Esophagus squamous epithelium (tissue), 5 donors: ENCODE measurements at regions not wholly inside any gene's neighbourhood (a gene's known extent, or its start where the extent isn't known, plus 50 kb on each side); places are given as distances from the start of the nearest gene placed in this dataset.

Experiments
- DNase-seq: peaks from one replicate; lab custom pipeline; 2025; lab: John Stamatoyannopoulos, UW
- H3K27ac ChIP-seq, 4 donors: fragments of 200-600 bp; sonication (generic); one replicate each; pipeline ENCODE4 v1.5.1; 2016 to 2019; ENCODE audit warnings: mild to moderate bottlenecking in 1 of 4
- H3K27me3 ChIP-seq, 4 donors: fragments of 200-600 bp; sonication (generic); 1 replicate in 3 of 4; 2 replicates in 1 of 4; pipeline versions ENCODE4 v1.5.1 to v1.6.0; 2017 to 2021; ENCODE audit warnings: antibody characterized with exemption in 1 of 4
- H3K36me3 ChIP-seq, 3 donors: fragments of 200-600 bp; sonication (generic); one replicate each; pipeline ENCODE4 v1.5.1; 2016 to 2019
- H3K4me1 ChIP-seq, 3 donors: fragments of 200-600 bp; sonication (generic); one replicate each; pipeline ENCODE4 v1.5.1; 2017 to 2019
- H3K4me3 ChIP-seq, 4 donors: fragments of 200-600 bp; sonication (generic); 1 replicate in 3 of 4; 2 replicates in 1 of 4; pipeline ENCODE4 v1.5.1; 2016 to 2019; ENCODE audit warnings: mild to moderate bottlenecking in 2 of 4, moderate library complexity in 1 of 4
- H3K9me3 ChIP-seq, 3 donors: fragments of 200-600 bp; sonication (generic); one replicate each; pipeline ENCODE4 v1.5.1; 2016 to 2019
- CTCF ChIP-seq, 6 experiments: fragments of 450-650 bp in 4 of 6; fragments of 200-600 bp in 2 of 6; sonication (generic) in 2 of 6; IDR thresholded peaks; one replicate each; pipeline ENCODE4 v1.5.1; 2016 to 2019; ENCODE audit warnings: antibody characterized with exemption in 6 of 6, mild to moderate bottlenecking in 4 of 6, moderate library complexity in 4 of 6
- POLR2A ChIP-seq, 4 donors: fragments of 450-650 bp; IDR thresholded peaks; one replicate each; pipeline ENCODE4 v1.6.1; 2017; ENCODE audit warnings: antibody characterized with exemption in 4 of 4, mild to moderate bottlenecking in 4 of 4, moderate library complexity in 3 of 4
- WGBS, 2 donors: methylation state at CpG; one replicate each; pipeline ENCODE4 v1.1.5; 2018; 5-methylcytosine and 5-hydroxymethylcytosine counted together
- intact Hi-C: fragments of 100-400 bp; cut with DNase I; formaldehyde crosslinking; loops from one replicate; pipeline ENCODE4 v1.15.0; 2022
- donor health status: DM: yes; HTN: yes; CAD: no.

- Histone ChIP-seq H3K4me1 (peaks cover 0 to 9% (median 0%) of the 10 kb centered on the region in 3 donors), H3K9me3 (no peaks in the 10 kb centered on the region), H3K27ac (no peak overlapping the region), H3K27me3 (no peaks in the 10 kb centered on the region), H3K4me3 (no peak overlapping the region), H3K36me3 (no peaks in the 10 kb centered on the region)
- no peak for DNase-seq
- TF ChIP-seq POLR2A (IDR thresholded peaks at IDR 0.05) = no peak
- no peak for TF ChIP-seq CTCF (IDR thresholded peaks at IDR 0.05)
- 91 to 95% methylated on average over 6 of the region's 6 CpGs for WGBS, 2 donors
- intact Hi-C loops = no loop called here
These were observed 175.7 kb upstream of the NUDT4 start for GRCh38 chr12:93201990-93202389.

GRCh38 chr12:93202688-93203087 is 175.0 kb upstream of the NUDT4 start:
- intact Hi-C loops = no loop called here
- H3K27ac ChIP-seq = no peak overlapping the region
- H3K4me1 ChIP-seq = peaks cover 0 to 2% (median 0%) of the 10 kb centered on the region in 3 donors
- TF ChIP-seq CTCF (IDR thresholded peaks at IDR 0.05) (no peak), POLR2A (IDR thresholded peaks at IDR 0.05) (no peak)
- no peak overlapping the region for H3K4me3 ChIP-seq
- no peaks in the 10 kb centered on the region for H3K27me3 ChIP-seq
- WGBS, 2 donors = 86 to 90% methylated on average over 2 of the region's 2 CpGs
- no peaks in the 10 kb centered on the region for H3K9me3 ChIP-seq
- no peaks in the 10 kb centered on the region for H3K36me3 ChIP-seq
- no peak for DNase-seq

- DNase-seq = no peak
- Histone ChIP-seq H3K9me3 (no peaks in the 10 kb centered on the region), H3K27me3 (no peaks in the 10 kb centered on the region), H3K27ac (no peak overlapping the region), H3K4me1 (no peaks in the 10 kb centered on the region), H3K4me3 (no peak overlapping the region), H3K36me3 (no peaks in the 10 kb centered on the region)
- TF ChIP-seq POLR2A (IDR thresholded peaks at IDR 0.05) (no peak), CTCF (IDR thresholded peaks at IDR 0.05) (no peak)
- intact Hi-C loops = no loop called here
- WGBS, 2 donors = 55 to 56% methylated on average over 2 of the region's 2 CpGs
These were observed 174.4 kb upstream of the NUDT4 start for GRCh38 chr12:93203361-93203760.

GRCh38 chr12:93204896-93205295 is 172.8 kb upstream of the NUDT4 start:
- intact Hi-C loops = no loop called here
- TF ChIP-seq CTCF (IDR thresholded peaks at IDR 0.05) (no peak), POLR2A (IDR thresholded peaks at IDR 0.05) (no peak)

GRCh38 chr12:93205361-93205760 is 172.4 kb upstream of the NUDT4 start:
- no peaks in the 10 kb centered on the region for H3K9me3 ChIP-seq
- no peak overlapping the region for H3K27ac ChIP-seq
- DNase-seq = no peak
- TF ChIP-seq CTCF (IDR thresholded peaks at IDR 0.05) = no peak
- no peak for TF ChIP-seq POLR2A (IDR thresholded peaks at IDR 0.05)
- no peaks in the 10 kb centered on the region for H3K36me3 ChIP-seq
- no peaks in the 10 kb centered on the region for H3K27me3 ChIP-seq
- H3K4me1 ChIP-seq = no peaks in the 10 kb centered on the region
- intact Hi-C loops = no loop called here
- no peak overlapping the region for H3K4me3 ChIP-seq
- 62 to 63% methylated on average over 2 of the region's 3 CpGs for WGBS, 2 donors

More at GRCh38 chr12:93204896-93205295, 172.8 kb upstream of the NUDT4 start:
- Histone ChIP-seq H3K27ac (no peak overlapping the region), H3K27me3 (no peaks in the 10 kb centered on the region), H3K4me1 (no peaks in the 10 kb centered on the region), H3K4me3 (no peak overlapping the region), H3K36me3 (no peaks in the 10 kb centered on the region), H3K9me3 (no peaks in the 10 kb centered on the region)
- WGBS, 2 donors = 94 to 95% methylated on average over 4 of the region's 4 CpGs
- no peak for DNase-seq
